Embryonic facial prominence (tissue), 1 donor: ENCODE measurements at regions not wholly inside any gene's neighbourhood (a gene's known extent, or its start where the extent isn't known, plus 50 kb on each side); places are given as distances from the start of the nearest gene placed in this dataset.
"Not testable (repeated sequence)": the region's sequence is repeated elsewhere in the genome, so short reads cannot be mapped to it uniquely, and the experiment has no call there.

Experiments
- DNase-seq: peaks from one replicate; pipeline ENCODE4 v3.0.0-alpha.2; 2016; ENCODE audit errors: extremely low spot score

- DNase-seq = not testable (repeated sequence)
Observed at GRCh38 chr3:103881809-103882208, 1447.0 kb downstream of the ZPLD1 start.

- no peak for DNase-seq
Observed at GRCh38 chr3:103889675-103890074, 1454.9 kb downstream of the ZPLD1 start.

DNA sequence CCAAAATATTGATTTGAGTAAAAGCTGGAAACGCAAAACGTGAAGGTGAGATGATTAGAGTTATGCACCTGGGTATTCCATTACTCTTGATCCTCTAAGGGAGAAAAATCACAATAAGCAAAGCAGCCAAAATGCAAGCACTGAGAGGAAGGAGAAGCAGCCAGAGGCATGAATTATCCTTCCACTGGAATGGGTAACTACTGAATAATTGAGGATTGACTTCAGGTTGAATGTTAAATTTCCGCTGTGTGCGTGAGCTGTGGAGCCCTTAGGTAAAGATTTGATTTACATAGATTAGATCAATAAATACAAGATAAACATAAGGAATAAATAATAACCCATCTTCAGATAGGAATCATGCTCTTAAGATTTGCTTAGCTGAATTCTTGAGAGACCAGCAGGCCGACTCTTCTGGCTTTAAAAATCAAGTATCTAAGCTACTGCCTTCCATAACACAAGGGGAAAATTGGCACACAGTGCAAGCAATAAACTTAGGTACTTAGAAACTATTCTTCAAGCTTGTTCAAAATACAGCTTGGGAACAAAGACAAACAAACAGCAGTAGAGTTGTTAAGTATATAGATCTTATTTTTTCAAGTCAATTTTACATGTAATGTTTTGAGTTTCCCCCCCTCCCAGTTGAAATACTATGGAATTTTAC, 1459.5 kb downstream of the ZPLD1 start:
- no peak for DNase-seq

- DNase-seq = no peak
Observed at GRCh38 chr3:103899328-103899727, 1464.5 kb downstream of the ZPLD1 start.

GRCh38 chr3:103904991-103905390, 1461.7 kb upstream of the ALCAM start:
- DNase-seq = no peak

GRCh38 chr3:103906304-103906703, 1460.4 kb upstream of the ALCAM start:
- no peak for DNase-seq

DNA sequence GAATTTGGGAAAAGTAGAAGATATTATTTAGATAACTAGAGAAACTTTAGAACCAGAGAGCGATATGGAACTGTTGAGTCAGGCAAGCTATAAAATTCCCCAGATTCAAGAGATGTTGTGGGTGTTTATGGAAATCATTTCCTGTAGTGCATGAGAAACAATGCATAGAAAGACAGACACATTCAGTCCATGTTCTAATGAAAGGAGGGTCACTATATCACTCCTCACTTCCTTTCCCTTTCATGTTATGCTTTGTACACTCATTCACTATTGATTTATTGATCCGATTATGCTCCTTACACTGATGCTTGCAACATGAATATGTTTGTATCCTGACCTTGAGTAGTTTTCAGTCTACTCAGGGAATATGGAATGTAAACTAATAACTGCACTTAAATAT, 1459.9 kb upstream of the ALCAM start:
- DNase-seq = no peak

GRCh38 chr3:103907567-103907966, 1459.1 kb upstream of the ALCAM start:
- DNase-seq = no peak

DNA sequence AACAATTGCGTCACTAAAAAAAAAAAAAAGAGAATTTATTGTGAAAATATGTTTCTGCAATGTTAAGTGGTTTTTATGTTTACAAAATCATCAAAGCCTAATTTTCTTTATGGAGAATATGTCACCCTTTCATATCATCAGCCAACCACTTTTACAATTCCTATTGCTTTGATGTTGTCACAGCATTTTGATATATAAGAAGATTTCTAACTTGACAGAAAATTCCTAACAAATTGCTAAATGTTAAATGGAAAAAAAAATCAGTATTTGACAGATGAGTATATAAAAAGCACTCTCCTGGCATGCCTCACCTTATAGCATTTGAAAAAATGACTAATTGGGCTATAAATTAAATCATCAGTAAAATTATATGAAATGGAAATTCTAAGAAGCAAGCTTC, 1457.3 kb upstream of the ALCAM start:
- no peak for DNase-seq

- DNase-seq = no peak
Observed at GRCh38 chr3:103918336-103918735, 1448.4 kb upstream of the ALCAM start.

- no peak for DNase-seq
Observed at GRCh38 chr3:103919327-103919726, 1447.4 kb upstream of the ALCAM start.

- no peak for DNase-seq
Observed at GRCh38 chr3:103923907-103924306, 1442.8 kb upstream of the ALCAM start.

DNA sequence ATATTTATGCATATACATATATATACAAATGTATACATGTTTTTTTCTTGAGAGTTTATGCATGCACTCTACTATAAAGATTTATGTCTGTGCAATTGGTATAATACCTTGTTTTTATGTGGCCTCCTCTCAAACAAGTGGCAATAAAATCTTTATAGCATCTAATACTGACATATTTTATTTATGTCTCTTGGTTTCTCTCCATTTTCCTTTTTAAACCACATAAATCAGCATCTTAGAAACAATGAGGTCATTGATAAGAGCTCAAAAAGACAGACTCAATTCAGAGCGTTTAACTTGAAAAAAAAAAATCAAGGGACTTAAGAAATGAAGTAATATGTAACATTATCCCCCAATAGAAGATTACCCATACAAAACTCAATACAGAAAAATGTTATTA, 1442.2 kb upstream of the ALCAM start:
- DNase-seq = no peak

DNA sequence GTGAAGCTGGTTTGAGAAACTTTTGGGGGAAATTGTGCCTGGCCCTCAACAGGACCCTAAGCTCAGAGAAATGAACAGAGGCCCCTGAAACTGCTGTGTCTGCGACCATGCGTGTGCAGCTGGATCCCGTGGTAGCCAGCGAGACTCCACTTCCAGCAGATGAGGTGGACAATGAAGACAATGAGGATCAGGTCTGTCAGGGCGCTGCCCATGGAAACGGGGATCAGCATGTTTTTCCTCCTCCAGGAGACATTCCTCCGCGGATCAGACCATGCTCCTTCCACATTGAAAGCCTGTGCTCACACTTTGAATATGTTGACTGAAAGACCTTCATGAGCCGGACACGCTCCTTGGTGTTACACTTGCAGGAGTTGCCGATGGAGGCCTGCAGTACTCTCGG, 1439.8 kb upstream of the ALCAM start:
- no peak for DNase-seq

GRCh38 chr3:103927896-103928295, 1438.8 kb upstream of the ALCAM start:
- DNase-seq = no peak

- DNase-seq = no peak
Observed at GRCh38 chr3:103937094-103937493, 1429.6 kb upstream of the ALCAM start.

GRCh38 chr3:103947062-103947461, 1419.6 kb upstream of the ALCAM start:
- DNase-seq = no peak

- no peak for DNase-seq
Observed at GRCh38 chr3:103949693-103950092, 1417.0 kb upstream of the ALCAM start.

DNA sequence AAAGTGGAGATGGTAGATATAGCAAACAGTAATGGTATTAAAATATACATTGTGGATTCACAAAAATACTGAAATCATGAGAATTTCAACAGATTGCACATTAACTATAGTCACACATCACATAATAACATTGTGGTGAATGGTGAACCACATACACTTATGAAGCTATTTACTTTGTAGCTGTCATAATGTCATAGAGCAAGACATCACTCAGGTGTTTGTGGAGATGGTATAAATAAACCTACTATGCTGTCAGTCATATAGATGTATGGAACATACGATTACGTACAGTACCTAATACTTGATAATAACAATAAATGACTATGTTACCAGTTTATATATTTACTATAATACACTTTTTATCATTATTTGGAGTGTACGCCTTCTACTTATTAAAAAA, 1416.0 kb upstream of the ALCAM start:
- DNase-seq = no peak

- no peak for DNase-seq
Observed at GRCh38 chr3:103953796-103954195, 1412.9 kb upstream of the ALCAM start.

DNA sequence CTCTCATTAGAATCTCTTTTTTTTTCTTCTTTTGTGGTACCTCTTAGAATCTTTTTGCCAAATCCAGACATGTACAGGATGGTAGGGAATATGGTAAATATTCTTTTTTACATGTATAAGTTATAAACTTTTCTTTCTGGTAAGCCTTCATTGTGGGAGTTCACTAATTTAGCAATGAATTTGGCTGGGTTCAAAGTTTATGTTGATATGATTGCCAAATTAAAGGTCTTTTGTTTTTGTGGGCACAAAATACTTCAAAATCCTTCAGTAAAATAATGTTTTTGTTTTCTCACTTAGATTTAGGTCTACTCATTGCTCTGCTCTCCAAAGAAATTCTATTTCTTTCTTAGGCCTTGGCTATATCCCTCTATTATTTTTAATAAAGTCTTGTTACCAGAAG, 1405.9 kb upstream of the ALCAM start:
- no peak for DNase-seq

DNA sequence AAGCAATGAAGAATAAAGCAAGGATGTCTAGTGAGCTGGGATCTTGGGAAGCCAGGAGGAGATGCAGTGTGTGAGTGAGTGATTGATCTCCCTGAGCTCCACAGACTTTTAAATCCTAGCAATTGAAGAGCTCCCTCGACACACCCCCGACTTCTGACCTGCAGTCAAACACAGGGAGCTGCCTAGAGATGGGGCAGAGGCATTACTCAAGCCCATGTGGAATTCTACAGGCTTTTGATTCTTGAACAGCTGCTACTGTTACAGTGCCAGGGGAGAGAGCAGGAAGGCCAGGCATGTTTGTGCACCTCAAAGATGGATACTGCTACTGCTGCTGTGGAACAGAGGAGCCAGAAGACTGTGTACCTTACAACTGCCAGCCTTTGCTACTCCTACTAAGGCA, 1403.1 kb upstream of the ALCAM start:
- no peak for DNase-seq

- no peak for DNase-seq
Observed at GRCh38 chr3:103965764-103966163, 1400.9 kb upstream of the ALCAM start.

DNA sequence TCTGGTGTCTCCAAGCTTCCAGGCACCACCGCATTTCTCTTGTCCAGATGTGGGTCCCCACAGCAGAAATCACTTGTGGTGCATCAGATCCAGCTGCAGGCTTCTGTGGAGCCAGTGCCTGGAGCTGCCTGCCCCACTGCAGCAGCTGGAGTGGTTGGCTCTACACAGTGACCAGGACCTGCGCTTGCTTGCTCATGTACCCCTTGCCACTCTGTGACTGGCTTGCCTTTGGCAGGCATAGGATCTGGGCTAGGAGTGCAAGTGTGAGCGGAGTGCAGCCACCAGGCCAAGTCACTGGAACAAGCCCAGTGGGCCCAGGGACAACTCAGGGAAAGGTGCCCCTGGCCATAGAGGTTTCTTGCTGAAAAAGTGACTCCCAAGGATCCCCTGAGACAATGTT, 1400.0 kb upstream of the ALCAM start:
- no peak for DNase-seq
